Mucosa of rectum (tissue), 2 donors: ENCODE measurements at regions not wholly inside any gene's neighbourhood (a gene's known extent, or its start where the extent isn't known, plus 50 kb on each side); places are given as distances from the start of the nearest gene placed in this dataset.

Experiments used
- H3K27ac ChIP-seq, 2 donors: one replicate each; pipeline ENCODE4 v1.7.0; 2013; ENCODE audit warnings: inconsistent platforms in 2 of 2, low read depth in 2 of 2, low read length in 2 of 2
- H3K27me3 ChIP-seq, 2 donors: one replicate each; pipeline ENCODE4 v1.7.0; 2013; ENCODE audit warnings: low read length in 2 of 2; ENCODE audit not compliant: control insufficient read depth in 2 of 2, insufficient read depth in 2 of 2
- H3K36me3 ChIP-seq, 2 donors: one replicate each; pipeline ENCODE4 v1.7.0; 2013; ENCODE audit warnings: low read length in 2 of 2; ENCODE audit not compliant: control insufficient read depth in 2 of 2, insufficient read depth in 2 of 2
- H3K4me1 ChIP-seq, 2 donors: one replicate each; pipeline ENCODE4 v1.7.0; 2013; ENCODE audit warnings: low read length in 2 of 2, mild to moderate bottlenecking in 1 of 2; ENCODE audit not compliant: control insufficient read depth in 2 of 2, insufficient read depth in 2 of 2
- H3K4me3 ChIP-seq, 2 donors: one replicate each; pipeline ENCODE4 v1.7.0; 2013; ENCODE audit warnings: low read length in 2 of 2
- H3K9ac ChIP-seq, 2 donors: one replicate each; pipeline ENCODE4 v1.7.0; 2013; ENCODE audit warnings: low read length in 2 of 2, low read depth in 1 of 2, mild to moderate bottlenecking in 1 of 2
- H3K9me3 ChIP-seq, 2 donors: one replicate each; pipeline ENCODE4 v1.7.0; 2013; ENCODE audit warnings: low read length in 2 of 2; ENCODE audit not compliant: control insufficient read depth in 2 of 2
- donor health status: healthy.
- donor health status: Normal muscosa, but diverticular disease.

- Histone ChIP-seq H3K9me3 (no peaks in the 10 kb centered on the region), H3K36me3 (no peaks in the 10 kb centered on the region)
Measured at GRCh38 chr6:1024161-1024560, 287.7 kb upstream of the FOXQ1 start.

GRCh38 chr6:1023229-1023628 is 288.7 kb upstream of the FOXQ1 start:
- H3K9me3 ChIP-seq: no peaks in the 10 kb centered on the region
- H3K27me3 ChIP-seq: no peaks in the 10 kb centered on the region
- no peaks in the 10 kb centered on the region for H3K36me3 ChIP-seq
- no peaks in the 10 kb centered on the region for H3K4me1 ChIP-seq
- H3K4me3 ChIP-seq: no peak overlapping the region
- no peak overlapping the region for H3K9ac ChIP-seq
- H3K27ac ChIP-seq: no peak overlapping the region

More at GRCh38 chr6:1024161-1024560, 287.7 kb upstream of the FOXQ1 start:
- Histone ChIP-seq H3K4me3 (no peak overlapping the region), H3K27me3 (no peaks in the 10 kb centered on the region), H3K4me1 (no peaks in the 10 kb centered on the region), H3K9ac (no peak overlapping the region), H3K27ac (no peak overlapping the region)

- no peak overlapping the region for H3K9ac ChIP-seq
- no peaks in the 10 kb centered on the region for H3K9me3 ChIP-seq
- H3K4me3 ChIP-seq: no peak overlapping the region
- no peak overlapping the region for H3K27ac ChIP-seq
- H3K4me1 ChIP-seq: no peaks in the 10 kb centered on the region
- no peaks in the 10 kb centered on the region for H3K36me3 ChIP-seq
- no peaks in the 10 kb centered on the region for H3K27me3 ChIP-seq
Measured at GRCh38 chr6:1022719-1023118, 289.2 kb upstream of the FOXQ1 start.

DNA sequence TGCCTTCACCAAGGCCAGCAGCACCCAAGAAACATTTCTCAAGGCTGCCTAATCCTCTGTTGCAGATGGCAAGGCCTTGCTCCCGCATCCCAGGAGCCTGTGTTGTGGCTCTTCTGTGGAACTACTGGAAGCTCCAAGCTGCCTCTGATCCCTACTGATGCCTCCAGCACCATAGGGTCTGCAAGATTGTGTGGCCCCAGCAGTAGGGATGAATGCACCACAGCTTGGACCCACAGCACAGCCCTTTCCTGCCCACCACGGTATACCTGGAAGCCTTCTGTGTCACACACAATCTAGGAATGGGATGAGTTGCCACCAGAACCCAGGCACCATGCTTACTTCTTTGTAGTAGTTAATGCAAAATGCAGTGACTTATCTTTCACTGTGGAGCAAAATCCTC is 291.1 kb upstream of the FOXQ1 start:
- Histone ChIP-seq H3K27me3 (no peaks in the 10 kb centered on the region), H3K27ac (no peak overlapping the region), H3K9ac (no peak overlapping the region), H3K36me3 (no peaks in the 10 kb centered on the region), H3K4me3 (no peak overlapping the region), H3K4me1 (no peaks in the 10 kb centered on the region), H3K9me3 (no peaks in the 10 kb centered on the region)

GRCh38 chr6:1020133-1020532 is 291.8 kb upstream of the FOXQ1 start:
- Histone ChIP-seq H3K4me1 (no peaks in the 10 kb centered on the region), H3K9me3 (no peaks in the 10 kb centered on the region), H3K4me3 (no peak overlapping the region), H3K36me3 (no peaks in the 10 kb centered on the region), H3K27ac (no peak overlapping the region), H3K27me3 (no peaks in the 10 kb centered on the region), H3K9ac (no peak overlapping the region)

GRCh38 chr6:1018041-1018440 is 293.9 kb upstream of the FOXQ1 start:
- no peaks in the 10 kb centered on the region for H3K27me3 ChIP-seq
- H3K36me3 ChIP-seq: no peaks in the 10 kb centered on the region
- no peak overlapping the region for H3K9ac ChIP-seq
- H3K27ac ChIP-seq: no peak overlapping the region
- no peaks in the 10 kb centered on the region for H3K9me3 ChIP-seq
- H3K4me1 ChIP-seq: no peaks in the 10 kb centered on the region
- no peak overlapping the region for H3K4me3 ChIP-seq

- Histone ChIP-seq H3K36me3 (no peaks in the 10 kb centered on the region), H3K9ac (no peak overlapping the region), H3K4me1 (no peaks in the 10 kb centered on the region), H3K27me3 (no peaks in the 10 kb centered on the region), H3K4me3 (no peak overlapping the region), H3K27ac (no peak overlapping the region), H3K9me3 (no peaks in the 10 kb centered on the region)
Measured at GRCh38 chr6:1016329-1017302, 295.3 kb upstream of the FOXQ1 start.

DNA sequence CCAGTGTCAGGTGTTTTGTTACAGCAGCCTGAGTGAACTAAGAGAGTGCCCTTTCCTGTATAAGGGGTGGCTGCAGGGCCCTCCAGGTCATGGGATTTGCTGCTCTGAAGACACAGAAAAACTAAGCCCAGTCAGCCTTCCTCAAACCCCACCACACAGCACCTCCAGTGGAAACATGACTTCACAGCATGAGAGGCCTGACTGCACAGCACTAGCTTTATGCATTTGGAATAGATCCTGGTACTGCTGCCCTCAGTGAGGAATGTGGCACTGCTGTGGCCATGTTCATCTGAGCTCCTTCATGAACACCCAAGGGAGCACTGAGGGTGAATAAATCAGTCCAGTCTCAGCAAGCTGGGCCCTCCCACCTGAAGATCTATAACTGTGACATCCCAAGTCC is 296.1 kb upstream of the FOXQ1 start:
- H3K9ac ChIP-seq: no peak overlapping the region
- H3K27me3 ChIP-seq: no peaks in the 10 kb centered on the region
- H3K4me3 ChIP-seq: no peak overlapping the region
- H3K4me1 ChIP-seq: no peaks in the 10 kb centered on the region
- H3K9me3 ChIP-seq: no peaks in the 10 kb centered on the region
- H3K36me3 ChIP-seq: no peaks in the 10 kb centered on the region
- no peak overlapping the region for H3K27ac ChIP-seq

GRCh38 chr6:1014431-1014807 is 297.5 kb upstream of the FOXQ1 start:
- H3K4me1 ChIP-seq: no peaks in the 10 kb centered on the region
- no peak overlapping the region for H3K9ac ChIP-seq
- no peaks in the 10 kb centered on the region for H3K9me3 ChIP-seq
- no peaks in the 10 kb centered on the region for H3K27me3 ChIP-seq
- no peaks in the 10 kb centered on the region for H3K36me3 ChIP-seq
- H3K4me3 ChIP-seq: no peak overlapping the region
- no peak overlapping the region for H3K27ac ChIP-seq

- Histone ChIP-seq H3K9ac (no peak overlapping the region), H3K9me3 (no peaks in the 10 kb centered on the region), H3K36me3 (no peaks in the 10 kb centered on the region), H3K27ac (no peak overlapping the region), H3K4me3 (no peak overlapping the region), H3K4me1 (no peaks in the 10 kb centered on the region), H3K27me3 (no peaks in the 10 kb centered on the region)
Measured at GRCh38 chr6:1013656-1014430, 298.1 kb upstream of the FOXQ1 start.
